GM19452 (cell line): ENCODE measurements at regions not wholly inside any gene's neighbourhood (a gene's known extent, or its start where the extent isn't known, plus 50 kb on each side); places are given as distances from the start of the nearest gene placed in this dataset.
"Not testable (repeated sequence)": the region's sequence is repeated elsewhere in the genome, so short reads cannot be mapped to it uniquely, and the experiment has no call there.

Source experiments
- ATAC-seq: cut with Tn5 transposase; IDR thresholded peaks from one replicate; pipeline ENCODE4 v1.9.1; 2021; ENCODE audit not compliant: unreplicated experiment

- ATAC-seq, result not testable (repeated sequence)
Measured at GRCh38 chr7:55743454-55743717, 119.2 kb downstream of the SEPTIN14 start.

GRCh38 chr7:55742651-55743453, 119.7 kb downstream of the SEPTIN14 start:
- ATAC-seq, result not testable (repeated sequence)

GRCh38 chr7:55741721-55742631, 120.6 kb downstream of the SEPTIN14 start:
- not testable (repeated sequence) for ATAC-seq

- not testable (repeated sequence) for ATAC-seq
Measured at GRCh38 chr7:55740633-55741250, 121.8 kb downstream of the SEPTIN14 start.

- ATAC-seq, result not testable (repeated sequence)
Measured at GRCh38 chr7:55740053-55740452, 122.5 kb downstream of the SEPTIN14 start.

GRCh38 chr7:55736641-55737221, 125.8 kb downstream of the SEPTIN14 start:
- ATAC-seq, result not testable (repeated sequence)

GRCh38 chr7:55733241-55734140, 129.1 kb downstream of the SEPTIN14 start:
- no peak for ATAC-seq

- no peak for ATAC-seq
Measured at GRCh38 chr7:55731931-55732330, 130.6 kb downstream of the SEPTIN14 start.

- no peak for ATAC-seq
Measured at GRCh38 chr7:55730197-55730596, 132.4 kb downstream of the SEPTIN14 start.

GRCh38 chr7:55723621-55723941, 139.0 kb downstream of the SEPTIN14 start:
- no peak for ATAC-seq

- peak; percentile 99 for ATAC-seq
Measured at GRCh38 chr7:55722874-55723620, 139.5 kb downstream of the SEPTIN14 start.

GRCh38 chr7:55721004-55721403, 141.5 kb downstream of the SEPTIN14 start:
- ATAC-seq, result not testable (repeated sequence)

- ATAC-seq, result not testable (repeated sequence)
Measured at GRCh38 chr7:55715247-55715867, 143.1 kb upstream of the VOPP1 start.

- not testable (repeated sequence) for ATAC-seq
Measured at GRCh38 chr7:55714370-55714769, 142.1 kb upstream of the VOPP1 start.

- ATAC-seq, result not testable (repeated sequence)
Measured at GRCh38 chr7:55710312-55710711, 138.0 kb upstream of the VOPP1 start.

GRCh38 chr7:55708028-55708427, 135.7 kb upstream of the VOPP1 start:
- ATAC-seq, result not testable (repeated sequence)

- ATAC-seq, result not testable (repeated sequence)
Measured at GRCh38 chr7:55707410-55707809, 135.1 kb upstream of the VOPP1 start.

- ATAC-seq, result not testable (repeated sequence)
Measured at GRCh38 chr7:55706451-55707195, 134.3 kb upstream of the VOPP1 start.
